GM19238 (cell line): ENCODE measurements at regions not wholly inside any gene's neighbourhood (a gene's known extent, or its start where the extent isn't known, plus 50 kb on each side); places are given as distances from the start of the nearest gene placed in this dataset.

Experiments used
- DNase-seq: peaks from one replicate; pipeline ENCODE4 v3.0.0; 2011; ENCODE audit warnings: low spot score; ENCODE audit not compliant: insufficient read length

GRCh38 chr2:176468457-176469113 is 199.3 kb downstream of the MTX2 start:
- no peak for DNase-seq

DNA sequence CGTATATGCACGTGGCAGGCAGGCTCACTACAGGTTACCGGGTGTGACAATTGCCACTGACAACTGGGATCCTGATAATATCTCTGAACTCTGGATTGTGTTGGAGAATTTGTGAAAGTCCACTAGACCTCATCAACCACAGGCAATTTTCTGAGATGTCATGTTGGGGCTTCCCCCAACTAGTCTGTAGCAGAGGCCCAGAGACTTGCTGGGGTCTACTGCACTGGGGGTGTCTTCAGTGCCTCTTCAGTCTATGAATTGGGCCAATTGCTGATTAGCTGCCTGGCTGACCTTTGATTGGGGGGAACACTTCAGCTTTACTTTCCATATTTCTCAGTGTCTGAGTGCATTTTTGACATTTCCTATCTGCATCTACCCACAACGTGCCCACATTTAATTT is 201.5 kb downstream of the MTX2 start:
- DNase-seq, result no peak

GRCh38 chr2:176471949-176472348 is 202.7 kb downstream of the MTX2 start:
- no peak for DNase-seq

- DNase-seq, result no peak
Measured at GRCh38 chr2:176473177-176473576, 203.9 kb downstream of the MTX2 start.

- DNase-seq, result no peak
Measured at GRCh38 chr2:176473851-176474250, 204.6 kb downstream of the MTX2 start.

DNA sequence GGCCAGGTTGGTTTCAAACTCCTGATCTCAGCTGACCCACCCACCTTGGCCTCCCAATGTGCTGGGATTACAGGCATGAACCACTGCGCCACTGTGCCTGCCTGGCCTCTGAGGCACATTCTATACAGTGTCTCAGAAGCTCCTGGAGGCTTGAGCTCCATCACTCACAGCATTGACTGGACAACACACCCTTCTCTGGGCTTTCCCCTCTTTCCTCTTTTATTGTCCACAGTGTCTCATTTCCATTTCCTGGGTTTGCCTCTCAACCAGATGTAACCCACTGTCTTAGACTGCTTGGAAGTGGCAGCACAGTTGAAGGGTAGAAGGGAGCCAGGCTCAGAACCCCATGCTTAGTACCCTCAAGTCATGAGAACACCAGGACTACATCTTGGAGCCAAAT is 208.1 kb downstream of the MTX2 start:
- no peak for DNase-seq

- DNase-seq, result no peak
Measured at GRCh38 chr2:176479961-176480360, 210.7 kb downstream of the MTX2 start.

- no peak for DNase-seq
Measured at GRCh38 chr2:176482107-176482506, 212.9 kb downstream of the MTX2 start.

DNA sequence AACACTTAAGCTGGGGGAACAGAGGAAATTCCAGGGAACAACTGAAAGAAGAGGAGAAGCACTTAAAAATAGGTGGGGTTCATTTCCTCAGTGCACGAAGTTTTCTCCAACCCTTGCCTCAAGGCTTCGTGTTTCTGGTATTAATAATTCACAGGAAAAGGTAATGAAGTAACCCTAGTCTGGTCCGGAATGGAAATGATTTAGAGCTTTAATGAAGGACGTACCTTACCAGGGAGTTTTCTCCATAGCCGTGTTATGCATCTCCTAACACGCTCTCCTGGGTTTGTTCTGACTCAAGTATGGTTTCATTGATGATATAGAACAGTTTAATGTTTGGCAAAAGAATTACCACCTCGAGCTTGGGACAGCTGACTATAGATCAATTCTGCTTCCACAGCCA is 214.2 kb downstream of the MTX2 start:
- no peak for DNase-seq

DNA sequence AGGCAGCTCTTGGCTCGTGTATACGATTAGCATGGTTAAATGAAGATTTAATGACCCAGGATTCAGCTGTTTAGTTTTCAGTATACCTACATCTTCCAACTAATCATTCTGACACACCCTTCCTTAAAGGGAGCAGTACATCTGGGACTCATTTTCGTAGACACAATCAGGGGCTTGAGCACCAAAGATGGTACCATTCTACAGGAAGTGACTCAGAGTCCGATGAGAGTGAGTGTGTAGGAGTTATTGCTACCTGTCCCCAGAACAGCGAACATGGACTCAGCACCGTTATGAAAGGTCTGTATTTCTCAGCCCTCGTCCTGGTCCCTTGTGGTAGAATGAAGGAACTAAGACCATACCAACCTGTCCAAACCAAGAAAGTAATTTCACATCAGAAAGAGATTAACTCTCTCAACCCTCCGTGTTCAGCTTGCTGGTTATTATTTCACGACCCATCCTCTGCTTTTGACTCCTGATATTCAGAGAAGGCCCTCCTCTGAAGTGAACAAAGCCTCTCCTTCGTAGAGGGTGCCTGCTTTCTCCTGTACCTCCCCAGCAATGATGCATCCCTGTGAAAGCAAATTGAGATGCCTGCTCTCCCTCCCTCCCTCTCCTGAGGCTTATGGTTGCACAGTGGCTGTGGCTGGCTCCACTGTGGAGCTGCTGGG is 214.8 kb downstream of the MTX2 start:
- no peak for DNase-seq

DNA sequence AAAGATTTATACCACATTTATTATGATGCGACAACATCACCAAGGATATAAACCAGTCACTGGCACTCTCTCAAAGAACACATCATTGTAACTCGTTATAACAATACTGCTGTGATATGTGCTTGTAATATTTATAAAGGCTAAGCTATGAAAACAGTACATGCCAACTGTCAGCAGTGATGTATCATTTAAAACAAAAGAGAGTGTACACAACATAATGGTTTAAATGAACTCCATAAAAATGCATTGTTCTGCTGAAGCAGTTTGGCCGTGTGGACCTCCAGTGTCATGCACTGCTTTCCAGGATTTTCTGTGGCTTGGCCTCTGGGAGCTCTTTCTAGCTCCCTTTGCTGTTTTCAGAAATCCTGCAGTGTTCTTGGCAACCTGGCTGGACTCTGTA is 215.6 kb downstream of the MTX2 start:
- DNase-seq, result no peak

DNA sequence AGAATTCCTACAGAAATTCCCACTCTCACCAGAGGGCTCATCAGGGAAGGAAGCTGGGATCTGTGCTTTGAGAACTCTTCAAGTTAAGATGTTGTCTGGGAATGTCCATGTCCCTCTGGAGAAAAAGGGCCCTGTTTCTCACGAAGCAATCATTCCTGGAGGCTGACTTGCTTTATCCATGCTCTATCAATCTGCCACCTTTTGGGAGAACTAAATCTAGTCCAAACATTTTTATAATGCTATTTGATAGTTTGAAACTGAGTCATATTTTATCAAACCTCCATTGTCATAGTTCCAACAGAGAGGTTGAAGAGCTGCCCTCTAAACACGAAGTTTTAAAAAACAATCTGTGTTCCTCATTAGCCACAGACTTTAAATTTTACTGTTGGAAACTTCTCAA is 219.2 kb downstream of the MTX2 start:
- no peak for DNase-seq

- DNase-seq, result no peak
Measured at GRCh38 chr2:176490061-176490861, 221.0 kb downstream of the MTX2 start.

DNA sequence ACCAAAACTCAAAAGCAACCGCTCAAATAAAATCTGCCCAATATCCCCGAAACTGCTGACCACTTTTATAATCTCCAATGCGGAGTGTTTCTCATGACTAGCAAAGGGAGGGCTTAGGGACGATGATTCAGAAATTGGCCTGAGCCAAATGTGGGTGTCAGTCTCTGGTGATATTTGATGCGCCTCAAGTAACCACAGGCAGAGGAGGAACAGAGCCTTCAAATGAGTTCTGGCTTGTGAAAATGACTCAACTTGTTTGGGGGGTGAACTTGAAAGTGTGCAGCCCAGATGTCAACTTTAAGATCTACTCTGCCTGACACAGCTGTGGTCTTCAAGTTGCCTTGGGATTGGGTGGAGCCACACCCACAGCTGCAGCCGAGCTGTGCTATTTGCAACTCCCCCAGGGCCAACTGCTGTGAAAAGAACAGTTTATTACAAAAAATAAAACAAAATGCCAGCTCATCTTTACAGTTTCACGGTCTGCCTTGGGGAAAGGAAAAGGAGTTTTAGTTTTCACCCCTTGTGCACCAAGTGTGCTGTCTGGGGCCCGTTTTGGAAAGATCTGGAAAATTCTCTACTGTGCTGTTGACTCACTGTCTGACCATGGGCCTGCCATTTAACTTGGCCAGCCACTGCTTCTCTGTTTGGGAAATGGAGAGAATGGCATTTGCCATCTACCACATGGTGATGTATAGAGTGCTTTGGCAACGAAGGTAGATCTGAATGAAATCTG is 222.1 kb downstream of the MTX2 start:
- DNase-seq, result peak; percentile 19

- DNase-seq, result no peak
Measured at GRCh38 chr2:176492583-176492982, 223.3 kb downstream of the MTX2 start.

DNA sequence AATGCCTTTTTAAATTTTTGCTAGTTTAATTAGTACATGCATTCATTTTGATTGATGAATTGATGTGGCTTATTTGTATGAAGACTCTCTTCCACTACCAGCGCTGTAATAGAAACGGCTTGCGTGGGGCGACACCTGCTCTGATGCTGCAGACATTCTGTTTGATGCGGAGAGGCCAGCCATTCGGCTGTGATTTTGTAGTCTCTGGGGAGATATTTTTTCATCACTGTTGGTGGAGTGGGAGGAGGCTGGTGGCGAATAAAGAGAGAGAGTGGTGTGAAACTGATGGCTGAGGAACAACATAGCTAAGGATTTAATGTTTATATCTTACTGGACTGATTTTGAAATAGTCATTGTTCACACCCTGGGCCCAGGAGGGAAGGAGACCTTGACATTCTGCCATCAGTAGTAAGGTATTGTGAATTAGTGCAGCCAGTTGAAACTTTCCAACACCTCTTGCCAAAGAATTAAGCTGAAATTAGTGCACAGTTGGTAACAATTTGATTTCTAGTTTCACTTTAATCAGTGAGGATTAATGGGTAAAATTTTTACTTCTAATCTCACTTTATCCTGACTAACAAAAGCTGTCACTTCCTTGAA is 224.1 kb downstream of the MTX2 start:
- DNase-seq, result no peak

GRCh38 chr2:176493909-176494308 is 224.7 kb downstream of the MTX2 start:
- DNase-seq, result no peak

DNA sequence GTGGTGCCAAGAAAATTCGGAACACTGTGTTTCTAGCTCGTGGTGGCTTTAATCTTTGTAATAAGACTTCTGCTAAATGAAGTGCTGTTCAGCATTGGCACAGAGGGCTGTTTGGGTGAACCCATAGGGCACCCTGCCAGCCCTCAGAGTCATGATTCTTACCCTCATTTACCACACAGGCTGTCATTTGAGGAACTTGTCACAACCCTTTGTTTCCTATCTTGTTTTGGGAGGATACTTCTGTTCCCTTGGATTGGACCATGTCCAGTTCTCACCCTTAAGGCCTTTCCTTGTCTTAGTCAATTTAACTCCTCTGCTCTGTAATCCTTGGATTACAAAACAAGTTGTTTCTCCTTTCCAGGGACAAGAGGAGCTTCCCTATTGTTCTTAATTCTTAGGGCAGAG is 225.7 kb downstream of the MTX2 start:
- no peak for DNase-seq

- no peak for DNase-seq
Measured at GRCh38 chr2:176495826-176496225, 226.6 kb downstream of the MTX2 start.

- no peak for DNase-seq
Measured at GRCh38 chr2:176496761-176497160, 227.5 kb downstream of the MTX2 start.

GRCh38 chr2:176500901-176501300 is 231.7 kb downstream of the MTX2 start:
- no peak for DNase-seq
